IPS-NIHi11 (cell line): ENCODE measurements at regions not wholly inside any gene's neighbourhood (a gene's known extent, or its start where the extent isn't known, plus 50 kb on each side); places are given as distances from the start of the nearest gene placed in this dataset.
"Not testable (repeated sequence)": the region's sequence is repeated elsewhere in the genome, so short reads cannot be mapped to it uniquely, and the experiment has no call there.

ENCODE experiments used
- DNase-seq: peaks from one replicate; pipeline ENCODE4 v3.0.0; 2012; ENCODE audit warnings: mixed read lengths, low spot score

GRCh38 chr5:166725593-166725992 lies 1565.9 kb upstream of the WWC1 start:
- no peak for DNase-seq

DNA sequence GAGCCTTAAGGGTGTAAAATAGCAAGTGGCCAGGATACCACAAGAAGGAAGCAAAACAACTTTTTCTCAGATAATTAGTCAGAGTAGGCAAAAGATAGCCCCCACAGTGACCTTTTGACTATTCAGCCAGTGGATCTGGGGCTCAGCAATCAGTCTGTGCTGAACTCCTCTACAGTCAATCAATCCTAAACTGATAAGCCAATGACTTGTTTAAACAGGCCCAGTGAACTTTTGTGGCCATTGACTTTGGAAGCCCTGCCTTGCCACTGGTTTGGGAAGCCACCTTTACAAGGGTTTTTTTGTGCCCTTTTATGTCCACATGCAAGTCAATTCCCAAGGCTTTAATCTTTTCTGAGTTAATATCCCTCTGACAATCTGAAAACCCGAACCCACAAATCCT lies 1565.0 kb upstream of the WWC1 start:
- DNase-seq: no peak

GRCh38 chr5:166742951-166743350 lies 1548.5 kb upstream of the WWC1 start:
- DNase-seq: not testable (repeated sequence)

GRCh38 chr5:166746506-166746905 lies 1544.9 kb upstream of the WWC1 start:
- no peak for DNase-seq

GRCh38 chr5:166750376-166750775 lies 1541.1 kb upstream of the WWC1 start:
- DNase-seq: no peak

DNA sequence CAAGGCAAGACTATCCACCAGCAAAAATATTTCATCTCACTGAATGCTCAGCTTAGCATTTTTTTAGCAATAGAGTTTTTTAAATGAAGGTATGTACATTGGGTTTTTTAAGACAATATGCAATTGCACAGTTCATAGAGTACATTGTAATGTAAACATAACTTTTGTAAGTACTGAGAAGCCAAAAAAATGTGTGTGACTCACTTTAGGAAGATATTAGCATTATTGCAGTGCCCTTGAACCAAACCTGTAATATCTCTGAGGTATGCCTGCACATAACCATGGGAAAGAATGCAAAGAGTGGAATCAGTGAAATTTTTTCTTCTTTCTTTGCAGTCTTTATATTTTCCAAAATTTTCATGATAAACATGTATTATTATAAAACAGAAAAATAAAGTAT lies 1533.3 kb upstream of the WWC1 start:
- no peak for DNase-seq

- no peak for DNase-seq
These were observed 1523.6 kb upstream of the WWC1 start for GRCh38 chr5:166767858-166768257.

DNA sequence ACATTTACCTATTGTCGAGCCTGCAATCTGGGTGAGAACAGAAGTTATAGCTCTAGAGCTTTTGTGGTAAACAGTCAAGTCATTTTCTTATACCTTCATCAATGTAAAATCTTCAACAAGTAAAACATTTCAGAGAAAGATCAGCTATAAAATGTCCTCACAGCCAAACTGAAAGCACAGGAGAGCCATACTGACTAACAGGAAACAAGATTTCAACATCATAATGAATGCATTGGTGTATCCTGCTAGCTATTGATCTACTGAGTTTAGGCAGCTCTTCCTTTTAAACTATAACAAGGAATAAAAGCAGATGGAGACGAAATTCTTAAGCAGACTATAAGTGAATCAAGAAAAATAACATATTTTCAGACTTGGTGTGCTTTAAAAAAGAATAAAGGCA lies 1522.9 kb upstream of the WWC1 start:
- DNase-seq: no peak

GRCh38 chr5:166772770-166773169 lies 1518.7 kb upstream of the WWC1 start:
- no peak for DNase-seq

GRCh38 chr5:166781737-166782136 lies 1509.7 kb upstream of the WWC1 start:
- DNase-seq: peak; percentile 66

- DNase-seq: no peak
These were observed 1506.8 kb upstream of the WWC1 start for GRCh38 chr5:166784545-166785078.

DNA sequence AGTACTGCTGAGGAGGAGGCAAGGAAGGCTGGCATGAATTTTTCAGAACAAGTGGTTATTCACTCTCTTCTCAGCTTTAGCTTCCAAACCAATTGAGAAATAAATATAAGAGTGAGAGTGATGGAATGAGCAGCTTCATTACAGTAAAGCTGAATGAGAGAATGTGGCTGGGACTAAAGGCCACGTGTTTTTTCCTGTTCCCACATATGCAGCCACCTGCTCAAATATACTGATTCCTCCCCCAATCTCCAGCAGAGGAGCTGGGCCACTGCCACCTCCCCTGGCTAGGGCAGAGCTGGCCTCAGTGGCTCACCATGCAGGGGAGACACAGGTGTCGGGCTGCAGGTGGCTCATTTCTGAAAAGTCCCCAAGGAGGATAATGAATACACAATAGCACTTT lies 1505.3 kb upstream of the WWC1 start:
- no peak for DNase-seq

- DNase-seq: no peak
These were observed 1504.6 kb upstream of the WWC1 start for GRCh38 chr5:166786889-166787288.

DNA sequence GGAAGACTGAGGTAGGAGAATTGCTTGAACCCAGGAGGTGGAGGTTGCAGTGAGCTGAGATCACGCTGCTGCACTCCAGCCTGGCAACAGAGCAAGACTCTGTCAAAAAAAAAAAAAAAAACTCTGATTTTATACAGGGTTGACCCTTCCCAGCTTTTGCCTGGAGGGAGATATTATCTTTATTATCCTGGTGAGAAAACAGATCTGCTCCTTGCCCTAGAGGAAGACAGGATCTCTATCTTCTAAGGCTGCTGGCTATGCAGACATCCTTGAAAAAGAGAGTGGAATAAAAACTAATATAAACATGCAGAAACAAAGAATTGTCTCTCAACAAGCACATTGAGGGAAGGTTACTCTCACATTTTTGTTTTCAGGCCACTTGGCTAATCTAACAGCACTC lies 1503.4 kb upstream of the WWC1 start:
- no peak for DNase-seq

GRCh38 chr5:166795756-166796155 lies 1495.7 kb upstream of the WWC1 start:
- no peak for DNase-seq

- DNase-seq: no peak
These were observed 1488.4 kb upstream of the WWC1 start for GRCh38 chr5:166803058-166803457.

DNA sequence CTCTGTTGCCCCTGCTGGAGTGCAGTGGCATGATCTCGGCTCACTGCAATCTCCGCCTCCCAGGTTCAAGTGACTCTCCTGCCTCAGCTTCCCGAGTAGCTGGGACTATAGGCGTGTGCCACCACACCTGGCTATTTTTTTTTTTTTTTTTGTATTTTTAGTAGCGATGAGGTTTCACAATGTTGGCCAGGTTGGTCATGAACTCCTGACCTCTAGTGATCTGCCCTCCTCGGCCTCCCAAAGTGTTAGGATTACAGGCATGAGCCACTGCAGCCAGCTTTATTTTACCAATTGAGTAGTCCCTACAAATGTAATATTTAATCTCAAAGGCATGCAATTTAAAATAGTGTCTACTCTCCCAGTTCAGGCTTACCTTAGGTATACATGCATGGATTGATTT lies 1487.2 kb upstream of the WWC1 start:
- DNase-seq: not testable (repeated sequence)

DNA sequence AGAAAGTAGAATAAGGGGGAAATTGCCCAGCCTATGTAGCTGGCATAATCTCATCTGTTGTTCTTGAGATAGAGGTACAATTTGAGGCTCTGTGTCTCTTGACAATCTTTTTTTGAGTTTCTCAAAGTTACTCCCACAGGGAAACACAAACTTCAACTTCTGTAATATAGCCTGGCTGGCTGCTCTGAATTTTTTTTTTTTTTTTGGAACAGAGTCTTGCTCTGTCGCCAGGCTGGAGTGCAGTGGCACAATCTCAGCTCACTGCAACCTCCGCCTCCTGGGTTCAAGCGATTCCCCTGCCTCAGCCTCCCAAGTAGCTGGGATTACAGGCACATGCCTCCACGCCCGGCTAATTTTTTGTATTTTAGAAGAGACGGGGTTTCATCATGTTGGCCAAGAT lies 1486.8 kb upstream of the WWC1 start:
- not testable (repeated sequence) for DNase-seq

GRCh38 chr5:166810093-166810658 lies 1481.3 kb upstream of the WWC1 start:
- DNase-seq: not testable (repeated sequence)

GRCh38 chr5:166810721-166811120 lies 1480.7 kb upstream of the WWC1 start:
- no peak for DNase-seq

DNA sequence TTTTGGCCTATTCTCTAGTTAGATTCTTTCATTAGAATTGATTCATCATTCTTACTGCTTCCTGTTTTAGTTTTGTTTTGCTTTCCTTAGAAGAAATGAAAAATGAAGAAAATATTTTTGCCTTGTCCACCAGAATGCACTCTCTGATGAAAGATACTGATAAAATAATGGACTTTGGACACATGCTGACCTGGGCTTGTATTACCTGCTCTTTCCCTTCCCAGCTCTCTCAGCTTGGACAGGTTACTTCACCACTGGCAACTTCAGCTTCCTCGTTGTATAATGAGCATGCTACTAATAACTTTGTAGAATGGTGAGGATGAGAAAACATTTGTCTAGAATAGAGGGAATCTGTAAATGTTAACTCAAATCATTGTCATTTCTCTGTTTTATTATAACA lies 1468.1 kb upstream of the WWC1 start:
- DNase-seq: no peak

GRCh38 chr5:166834246-166834645 lies 1457.2 kb upstream of the WWC1 start:
- no peak for DNase-seq

DNA sequence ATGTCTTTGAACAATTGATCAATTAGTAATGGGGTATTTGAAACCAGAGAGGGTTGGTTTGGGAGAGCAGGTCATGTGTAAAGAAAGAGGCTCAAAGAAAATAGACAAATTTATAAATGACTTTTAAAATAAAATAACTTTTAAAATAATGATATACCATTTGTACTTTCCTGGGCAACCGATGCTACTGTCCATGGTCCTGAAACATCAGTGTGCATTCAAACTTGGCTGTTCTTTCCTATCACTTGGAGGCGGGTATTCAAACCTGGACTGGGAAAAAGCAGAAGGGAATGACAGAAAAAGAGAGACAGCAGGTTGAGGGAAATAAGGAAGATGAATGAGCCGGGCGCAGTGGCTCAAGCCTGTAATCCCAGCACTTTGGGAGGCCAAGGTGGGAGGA lies 1446.4 kb upstream of the WWC1 start:
- DNase-seq: peak; percentile 51

GRCh38 chr5:166856791-166857190 lies 1434.7 kb upstream of the WWC1 start:
- DNase-seq: no peak

DNA sequence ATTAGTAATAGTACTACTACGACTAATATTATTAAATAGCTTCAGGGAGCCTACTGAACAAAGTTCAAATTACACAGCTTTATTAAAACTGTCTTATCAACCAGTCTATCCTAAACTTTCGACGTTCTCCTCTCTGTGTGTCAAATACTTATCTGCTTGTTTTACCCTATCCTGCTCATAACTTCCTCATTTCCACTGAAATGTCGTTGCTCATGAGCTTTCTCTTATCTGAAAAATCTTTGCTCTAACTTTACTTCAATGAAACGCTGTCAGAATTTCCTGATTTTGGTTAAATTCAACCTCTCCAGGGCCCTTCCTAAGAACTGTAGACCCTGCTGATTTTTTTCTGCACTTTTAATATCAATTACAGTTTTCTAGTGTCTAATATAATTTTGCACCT lies 1431.0 kb upstream of the WWC1 start:
- DNase-seq: no peak
